Omental fat pad (tissue), 3 donors: ENCODE measurements at regions not wholly inside any gene's neighbourhood (a gene's known extent, or its start where the extent isn't known, plus 50 kb on each side); places are given as distances from the start of the nearest gene placed in this dataset.

Experiments
- ATAC-seq: fragments of 150-250 bp; one replicate; pipeline ENCODE4 v1.9.1; 2016; ENCODE audit warnings: mild to moderate bottlenecking, moderate library complexity; ENCODE audit not compliant: low FRiP score
- DNase-seq: peaks from one replicate; pipeline ENCODE4 v3.0.0-alpha.2; 2019; ENCODE audit warnings: low spot score
- TF ChIP-seq, protein P1 (sequence below), 3 donors: fragments of 450-650 bp; IDR thresholded peaks; one replicate each; pipeline ENCODE4 v1.5.1; 2016 to 2017; ENCODE audit warnings: antibody characterized with exemption in 3 of 3, mild to moderate bottlenecking in 3 of 3, moderate library complexity in 2 of 3

DNA sequence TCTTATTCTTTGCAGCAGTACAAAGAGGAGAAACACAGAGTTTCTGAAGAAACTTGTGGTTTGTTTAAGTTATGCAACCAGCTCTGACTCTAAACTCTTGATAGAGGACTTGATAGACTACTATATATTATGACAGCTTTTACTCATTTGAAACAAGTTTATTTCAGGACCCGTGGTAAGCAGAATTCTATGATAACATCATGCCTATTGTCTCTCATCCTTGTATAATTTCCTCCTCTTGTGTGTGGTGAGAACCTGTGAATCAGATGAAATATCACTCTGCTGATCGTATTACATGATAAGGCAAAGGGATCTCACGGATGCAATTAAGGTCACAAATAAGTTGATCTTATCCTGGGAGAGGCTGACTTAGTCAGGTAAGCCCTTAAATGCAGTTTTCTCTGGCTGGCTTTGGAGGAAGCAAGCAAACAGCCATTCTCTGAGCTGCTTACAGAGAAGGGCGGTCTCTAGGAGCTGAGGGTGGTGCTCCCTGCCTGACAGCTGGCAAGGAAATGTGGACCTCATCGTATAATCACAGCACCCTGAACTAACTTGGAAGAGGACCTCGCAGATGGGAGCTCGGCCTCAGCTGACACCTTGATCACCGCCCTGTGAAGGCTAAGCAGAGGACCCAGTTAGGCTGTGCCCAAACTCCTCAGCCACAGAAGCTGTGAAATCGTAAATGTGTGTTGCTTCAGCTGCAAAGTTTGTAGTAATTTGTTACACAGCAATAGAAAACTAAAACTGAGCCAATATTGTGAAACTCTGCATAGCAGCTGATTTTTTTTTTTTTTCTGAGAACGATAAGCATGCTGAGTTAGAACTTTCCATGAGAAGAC lies 151.1 kb upstream of the DPT start:
- DNase-seq, result no peak

DNA sequence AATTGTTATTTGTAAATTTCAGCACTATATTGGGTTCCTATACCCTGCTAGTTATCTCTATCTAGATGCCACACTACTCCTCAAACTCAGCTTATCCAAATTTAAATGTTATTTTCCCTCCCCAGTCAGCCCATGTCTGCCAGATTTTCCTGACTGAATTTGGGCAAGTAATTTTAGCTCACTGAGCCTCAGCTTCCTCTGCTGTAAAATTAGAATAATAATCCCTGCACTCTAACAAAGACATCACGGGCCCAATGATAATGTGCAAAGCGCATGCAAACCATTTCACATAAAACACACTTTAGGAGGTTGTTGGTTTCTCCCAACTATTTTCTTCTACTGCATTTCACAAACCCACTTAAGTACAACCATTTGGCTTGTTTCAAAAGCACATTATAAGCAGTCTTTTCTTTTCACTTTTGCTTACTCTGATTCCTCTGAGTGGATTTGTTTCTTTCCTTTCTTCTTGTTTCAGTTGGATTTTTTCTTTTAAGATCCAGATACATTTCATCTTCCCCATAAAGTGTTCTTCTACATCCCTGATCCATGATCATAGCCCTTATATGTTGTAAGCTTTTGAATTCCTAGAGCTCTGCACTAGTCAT lies 152.8 kb upstream of the DPT start:
- TF ChIP-seq, protein P1, sequence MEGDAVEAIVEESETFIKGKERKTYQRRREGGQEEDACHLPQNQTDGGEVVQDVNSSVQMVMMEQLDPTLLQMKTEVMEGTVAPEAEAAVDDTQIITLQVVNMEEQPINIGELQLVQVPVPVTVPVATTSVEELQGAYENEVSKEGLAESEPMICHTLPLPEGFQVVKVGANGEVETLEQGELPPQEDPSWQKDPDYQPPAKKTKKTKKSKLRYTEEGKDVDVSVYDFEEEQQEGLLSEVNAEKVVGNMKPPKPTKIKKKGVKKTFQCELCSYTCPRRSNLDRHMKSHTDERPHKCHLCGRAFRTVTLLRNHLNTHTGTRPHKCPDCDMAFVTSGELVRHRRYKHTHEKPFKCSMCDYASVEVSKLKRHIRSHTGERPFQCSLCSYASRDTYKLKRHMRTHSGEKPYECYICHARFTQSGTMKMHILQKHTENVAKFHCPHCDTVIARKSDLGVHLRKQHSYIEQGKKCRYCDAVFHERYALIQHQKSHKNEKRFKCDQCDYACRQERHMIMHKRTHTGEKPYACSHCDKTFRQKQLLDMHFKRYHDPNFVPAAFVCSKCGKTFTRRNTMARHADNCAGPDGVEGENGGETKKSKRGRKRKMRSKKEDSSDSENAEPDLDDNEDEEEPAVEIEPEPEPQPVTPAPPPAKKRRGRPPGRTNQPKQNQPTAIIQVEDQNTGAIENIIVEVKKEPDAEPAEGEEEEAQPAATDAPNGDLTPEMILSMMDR (IDR thresholded peaks at IDR 0.05), result no peak
- DNase-seq, result no peak
- ATAC-seq, result no peak

More for the DNA sequence above, 151.1 kb upstream of the DPT start:
- TF ChIP-seq, protein P1 (IDR thresholded peaks at IDR 0.05), result no peak
- peak; percentile 83 for ATAC-seq

DNA sequence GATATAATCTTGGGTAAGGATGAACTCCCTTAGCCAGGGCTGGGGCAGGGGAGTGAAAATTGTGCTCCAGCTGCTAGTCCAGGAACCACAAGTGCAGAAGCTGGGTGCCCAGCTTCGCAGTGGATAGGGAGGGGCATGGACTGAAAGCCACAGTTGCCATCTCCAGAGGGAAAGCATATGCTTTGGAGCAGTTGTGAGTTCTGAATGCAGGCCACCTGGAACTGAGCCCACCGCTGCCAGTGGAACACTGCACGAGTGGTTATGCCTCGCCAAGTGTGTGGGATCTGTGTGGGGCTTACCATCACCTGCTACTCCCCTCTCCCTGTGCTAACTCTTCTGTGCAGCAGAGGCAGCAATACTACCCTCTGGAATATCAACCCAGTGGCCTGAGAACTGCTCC lies 158.4 kb upstream of the DPT start:
- DNase-seq (no peak), ATAC-seq (no peak)
- TF ChIP-seq, protein P1 (IDR thresholded peaks at IDR 0.05), result no peak

DNA sequence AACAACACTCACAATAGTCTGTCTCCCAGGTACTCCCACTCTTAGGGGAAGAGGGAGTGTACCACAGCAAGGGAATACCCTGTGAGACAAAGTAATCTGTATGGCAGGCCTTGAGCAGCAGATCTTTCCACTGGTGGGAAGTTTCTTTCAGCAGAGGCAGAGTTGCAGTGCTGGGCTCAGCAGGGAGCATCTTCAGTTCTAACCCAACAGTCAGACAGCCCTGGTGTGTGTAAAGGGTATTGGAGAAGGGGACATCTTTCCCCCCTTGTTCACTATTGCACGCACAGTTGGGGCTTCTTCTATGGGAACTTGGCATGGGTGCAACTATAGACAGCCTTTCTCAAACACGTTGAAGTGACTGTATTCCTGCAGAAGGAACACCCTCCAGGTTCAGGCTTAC lies 159.4 kb upstream of the DPT start:
- TF ChIP-seq, protein P1 (IDR thresholded peaks at IDR 0.05), result no peak
- ATAC-seq (no peak), DNase-seq (no peak)

DNA sequence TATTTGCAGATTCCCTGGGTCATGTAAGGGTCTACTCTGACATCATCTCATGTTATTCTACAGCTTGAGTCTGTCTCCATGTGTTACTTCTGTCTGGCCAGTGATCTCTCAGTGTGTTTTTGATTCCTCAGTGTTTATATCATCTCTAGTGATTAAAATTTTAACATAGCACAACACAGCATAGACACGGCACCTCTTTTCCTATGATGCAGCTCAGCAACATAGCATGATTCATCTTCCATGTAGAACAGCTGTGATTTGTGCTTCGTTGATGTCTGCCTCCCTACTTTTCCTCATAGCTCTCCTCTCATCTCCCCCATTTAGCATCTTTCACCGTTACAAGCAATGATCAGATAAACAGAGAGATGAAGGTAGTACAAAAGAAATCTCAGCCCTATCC lies 163.9 kb upstream of the DPT start:
- ATAC-seq (peak; percentile 32), DNase-seq (no peak)
- TF ChIP-seq, protein P1 (IDR thresholded peaks at IDR 0.05), result no peak

DNA sequence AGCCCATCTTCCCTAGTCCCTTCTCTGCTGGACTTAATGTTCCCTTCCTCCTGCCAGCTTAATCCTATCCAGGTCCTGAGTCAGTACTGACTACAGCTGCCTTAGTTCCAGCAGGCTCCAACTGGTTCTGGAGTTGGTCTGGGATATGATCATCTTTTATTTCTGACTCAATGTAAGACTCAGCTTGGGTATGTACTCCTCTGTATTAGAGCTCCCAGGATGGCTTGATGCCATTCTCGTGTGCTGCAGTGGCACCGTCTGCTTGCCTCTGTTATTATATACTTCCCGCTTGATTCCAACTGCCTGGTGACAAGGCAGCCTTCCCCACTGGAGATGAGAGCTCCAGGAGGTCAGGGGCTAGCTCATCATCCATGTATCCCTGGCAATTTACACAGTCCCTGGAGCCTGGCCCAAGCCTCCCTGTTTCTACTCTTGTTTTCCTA lies 164.4 kb upstream of the DPT start:
- peak; percentile 44 for ATAC-seq
- TF ChIP-seq, protein P1 (IDR thresholded peaks at IDR 0.05), result no peak
- DNase-seq, result no peak
